ENCODE measurements at regions not wholly inside any gene's neighbourhood (a gene's known extent, or its start where the extent isn't known, plus 50 kb on each side); places are given as distances from the start of the nearest gene placed in this dataset.

- peaks cover 13% of the 10 kb centered on the region for H3K4me1 ChIP-seq (ENCODE audit: control insufficient read depth, insufficient read depth, low read length)
- ATAC-seq (no peak), DNase-seq (no peak)
- no peaks in the 10 kb centered on the region for H3K36me3 ChIP-seq (ENCODE audit: control insufficient read depth, insufficient read depth, low read length)
- 85% methylated on average over 4 of the region's 4 CpGs for WGBS (ENCODE audit: insufficient coverage)
- Mint-ChIP-seq H3K36me3 (no peaks in the 10 kb centered on the region), H3K27ac (no peak overlapping the region), H3K27me3 (ENCODE audit: low read depth in 2 of 2) (peaks cover 7 to 14% of the 10 kb centered on the region in 2 donors), H3K4me1 (peaks cover 0 to 5% of the 10 kb centered on the region in 2 donors), H3K4me3 (no peak overlapping the region), H3K9me3 (no peaks in the 10 kb centered on the region)
- H3K27ac ChIP-seq (ENCODE audit: low read length), result no peak overlapping the region
- H3K27me3 ChIP-seq (ENCODE audit: control insufficient read depth, insufficient read depth, low read length), result peaks cover 12% of the 10 kb centered on the region
- no peak overlapping the region for H3K4me3 ChIP-seq (ENCODE audit: low read length)
- H3K9me3 ChIP-seq (ENCODE audit: control insufficient read depth, insufficient read depth, low read length), result peaks cover 3% of the 10 kb centered on the region
- TF ChIP-seq CTCF (IDR thresholded peaks at IDR 0.05), result no peak
- intact Hi-C loops (cut with micrococcal nuclease), result no loop called here
These were observed 50.7 kb upstream of the H6PD start for GRCh38 chr1:9183898-9184297.

GRCh38 chr1:9184749-9185148 is 49.8 kb upstream of the H6PD start:
- Histone ChIP-seq H3K27ac (ENCODE audit: low read length) (no peak overlapping the region), H3K4me1 (ENCODE audit: control insufficient read depth, insufficient read depth, low read length) (peaks cover 13% of the 10 kb centered on the region), H3K36me3 (ENCODE audit: control insufficient read depth, insufficient read depth, low read length) (no peaks in the 10 kb centered on the region), H3K27me3 (ENCODE audit: control insufficient read depth, insufficient read depth, low read length) (peaks cover 12% of the 10 kb centered on the region), H3K9me3 (ENCODE audit: control insufficient read depth, insufficient read depth, low read length) (peaks cover 3% of the 10 kb centered on the region), H3K4me3 (ENCODE audit: low read length) (no peak overlapping the region)
- ATAC-seq (no peak), DNase-seq (no peak)
- intact Hi-C loops (cut with micrococcal nuclease), result no loop called here
- Mint-ChIP-seq H3K4me1 (peaks cover 0 to 5% of the 10 kb centered on the region in 2 donors), H3K36me3 (no peaks in the 10 kb centered on the region), H3K4me3 (no peak overlapping the region), H3K27ac (no peak overlapping the region), H3K27me3 (ENCODE audit: low read depth in 2 of 2) (peaks cover 7 to 14% of the 10 kb centered on the region in 2 donors), H3K9me3 (no peaks in the 10 kb centered on the region)
- WGBS (ENCODE audit: insufficient coverage), result 98% methylated on average over 8 of the region's 8 CpGs
- TF ChIP-seq CTCF (IDR thresholded peaks at IDR 0.05), result no peak

Data from natural killer cell (primary cell).